ENCODE measurements at regions not wholly inside any gene's neighbourhood (a gene's known extent, or its start where the extent isn't known, plus 50 kb on each side); places are given as distances from the start of the nearest gene placed in this dataset.

DNA sequence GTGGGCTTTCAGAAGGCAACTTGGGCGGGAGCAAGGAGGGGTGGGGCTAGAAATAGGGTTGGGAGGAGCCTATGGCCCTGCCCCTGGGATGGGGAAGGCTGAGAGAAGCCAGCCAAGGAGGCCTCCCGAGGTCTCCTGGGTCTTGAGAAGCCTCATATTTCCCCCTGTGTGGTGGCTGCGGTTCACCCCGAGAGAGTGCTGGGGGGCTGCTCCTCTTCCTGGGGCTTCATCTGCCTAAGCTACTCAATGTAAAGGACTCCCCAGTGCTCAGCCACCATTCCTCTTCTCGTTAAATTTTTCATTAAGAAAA lies 174.3 kb downstream of the SMAD6 start (continued):
- TF ChIP-seq, protein P1, sequence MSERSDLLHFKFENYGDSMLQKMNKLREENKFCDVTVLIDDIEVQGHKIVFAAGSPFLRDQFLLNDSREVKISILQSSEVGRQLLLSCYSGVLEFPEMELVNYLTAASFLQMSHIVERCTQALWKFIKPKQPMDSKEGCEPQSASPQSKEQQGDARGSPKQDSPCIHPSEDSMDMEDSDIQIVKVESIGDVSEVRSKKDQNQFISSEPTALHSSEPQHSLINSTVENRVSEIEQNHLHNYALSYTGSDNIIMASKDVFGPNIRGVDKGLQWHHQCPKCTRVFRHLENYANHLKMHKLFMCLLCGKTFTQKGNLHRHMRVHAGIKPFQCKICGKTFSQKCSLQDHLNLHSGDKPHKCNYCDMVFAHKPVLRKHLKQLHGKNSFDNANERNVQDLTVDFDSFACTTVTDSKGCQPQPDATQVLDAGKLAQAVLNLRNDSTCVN (CRISPR knock-in tag; IDR thresholded peaks at IDR 0.05) = no peak
- TF ChIP-seq MEIS2 (IDR thresholded peaks at IDR 0.05; ENCODE audit: partially characterized antibody) = no peak
- TF ChIP-seq OTX1 (CRISPR knock-in tag; IDR thresholded peaks at IDR 0.05) = no peak
- TF ChIP-seq, protein P2, sequence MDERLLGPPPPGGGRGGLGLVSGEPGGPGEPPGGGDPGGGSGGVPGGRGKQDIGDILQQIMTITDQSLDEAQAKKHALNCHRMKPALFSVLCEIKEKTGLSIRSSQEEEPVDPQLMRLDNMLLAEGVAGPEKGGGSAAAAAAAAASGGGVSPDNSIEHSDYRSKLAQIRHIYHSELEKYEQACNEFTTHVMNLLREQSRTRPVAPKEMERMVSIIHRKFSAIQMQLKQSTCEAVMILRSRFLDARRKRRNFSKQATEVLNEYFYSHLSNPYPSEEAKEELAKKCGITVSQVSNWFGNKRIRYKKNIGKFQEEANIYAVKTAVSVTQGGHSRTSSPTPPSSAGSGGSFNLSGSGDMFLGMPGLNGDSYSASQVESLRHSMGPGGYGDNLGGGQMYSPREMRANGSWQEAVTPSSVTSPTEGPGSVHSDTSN (CRISPR knock-in tag; IDR thresholded peaks at IDR 0.05; ENCODE audit: low read depth) = no peak
- TF ChIP-seq, protein P2 (tag; conservative IDR thresholded peaks at IDR 0.05; ENCODE audit: low read depth) = no peak

DNA sequence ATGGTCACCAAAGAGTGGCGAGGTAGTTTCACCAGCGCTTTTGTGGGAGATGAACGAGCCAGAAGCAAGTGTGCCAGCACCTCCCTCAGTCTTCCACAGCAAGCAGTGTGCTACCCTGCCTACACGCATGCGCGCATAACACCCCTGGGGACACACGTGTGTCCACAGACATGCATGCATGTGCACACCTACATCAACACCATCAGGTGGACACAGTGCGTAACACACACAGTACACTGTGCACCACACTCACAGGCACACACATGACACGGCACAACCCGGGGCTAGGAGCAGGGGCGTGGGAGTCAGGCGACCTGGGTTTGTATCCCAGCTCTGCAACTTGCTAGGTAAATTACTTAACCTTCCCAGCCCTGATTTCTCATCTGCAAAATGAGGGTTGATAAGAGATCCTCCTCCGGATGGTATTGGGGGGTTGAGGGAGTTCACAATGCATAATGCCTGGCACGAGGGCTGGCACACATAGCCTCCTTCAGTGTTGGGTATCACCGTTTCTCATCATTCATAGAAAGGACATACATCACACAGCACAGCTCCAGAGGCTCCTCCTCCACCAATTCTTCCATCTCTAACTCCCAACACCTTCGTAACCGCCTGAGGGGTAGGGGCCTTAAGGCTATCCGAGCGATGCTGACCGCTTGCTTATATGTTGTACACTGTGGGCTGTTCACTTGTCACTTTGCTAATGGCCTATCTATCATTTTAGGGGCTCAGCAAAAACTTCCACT lies 174.9 kb downstream of the SMAD6 start:
- intact Hi-C loops (cut with micrococcal nuclease) (no loop called here), in situ Hi-C loops (cut with MboI) (no loop called here)
- TF ChIP-seq CC2D1A (IDR thresholded peaks at IDR 0.05) (no peak), RBM25 (IDR thresholded peaks at IDR 0.05; ENCODE audit: low read depth, low read length, severe bottlenecking) (no peak), RBM22 (IDR thresholded peaks at IDR 0.05; ENCODE audit: low read depth, low read length, poor library complexity, severe bottlenecking) (no peak), CEBPB (tag; IDR thresholded peaks at IDR 0.05) (no peak), SP2 (IDR thresholded peaks at IDR 0.05; ENCODE audit: extremely low read depth, low read depth, low read length, poor library complexity, severe bottlenecking) (no peak)
- ChIA-PET POLR2A (no interaction called here), CTCF (ENCODE audit: low intra/inter-chr PET ratio) (no interaction called here)
- Histone ChIP-seq H3K27ac (ENCODE audit: extremely low read depth, low read depth, low read length) (no peak overlapping the region), H2AFZ (ENCODE audit: low read depth, low read length) (peak overlapping the region; percentile 27; the same call in 1 of the 2 replicates), H3K4me1 (replicated peaks in 1 of 2; ENCODE audit: control insufficient read depth in 2 of 2, insufficient read depth in 2 of 2, low read length in 2 of 2) (peaks cover 0 to 4% of the 10 kb centered on the region in 2 experiments; a peak in 2 of 5 replicates), H3K9me3 (replicated peaks; ENCODE audit: control insufficient read depth, insufficient read depth, low read depth, low read length) (no peaks in the 10 kb centered on the region), H3K9me1 (ENCODE audit: control insufficient read depth, insufficient read depth, low read length) (no peaks in the 10 kb centered on the region), H3K4me2 (ENCODE audit: insufficient read depth, low read length) (no peak overlapping the region), H3K4me3 (no peak overlapping the region), H3K79me2 (ENCODE audit: control insufficient read depth, insufficient read depth, low read length) (no peaks in the 10 kb centered on the region), H4K20me1 (replicated peaks; ENCODE audit: control insufficient read depth, insufficient read depth, low read length) (no peaks in the 10 kb centered on the region), H3K9ac (ENCODE audit: insufficient read depth in 1 of 2, low read depth in 2 of 2, low read length in 2 of 2) (0 out of 4 replicates have a peak overlapping the region, but pooled peaks of 1 of the 2 experiments have one; percentile 24), H3K27me3 (ENCODE audit: control insufficient read depth in 2 of 2, insufficient read depth in 2 of 2, low read length in 2 of 2) (peaks cover 3 to 24% of the 10 kb centered on the region in 2 experiments; a peak in 4 of 5 replicates), H3K36me3 (ENCODE audit: control insufficient read depth, insufficient read depth, low read length) (no peaks in the 10 kb centered on the region)
- no TSS peak for BruUV-seq (replicated peaks)
- ATAC-seq (no peak), FAIRE-seq (no peak), DNase-seq (ENCODE audit: extremely low read depth in 1 of 4, low spot score in 3 of 4) (no peak)
- 31% methylated on average over 20 of the region's 20 CpGs for WGBS (ENCODE audit: insufficient coverage, low coverage, missing lambda C conversion rate)
